G401.6 (cell line): ENCODE measurements at regions not wholly inside any gene's neighbourhood (a gene's known extent, or its start where the extent isn't known, plus 50 kb on each side); places are given as distances from the start of the nearest gene placed in this dataset.

Experiments
- FAIRE-seq: peaks from 2 replicates; lab custom pipeline; 2012; peaks lifted over from hg19 to GRCh38; lab: Jason Lieb, UNC

GRCh38 chr17:77459018-77459755, 318.4 kb downstream of the SEC14L1 start:
- FAIRE-seq = no peak

GRCh38 chr17:77460514-77461046, 319.8 kb downstream of the SEC14L1 start:
- FAIRE-seq = no peak

- no peak for FAIRE-seq
These were observed 320.7 kb downstream of the SEC14L1 start for GRCh38 chr17:77461277-77462057.

GRCh38 chr17:77462090-77462489, 321.3 kb downstream of the SEC14L1 start:
- no peak for FAIRE-seq

GRCh38 chr17:77462553-77463497, 322.1 kb downstream of the SEC14L1 start:
- FAIRE-seq = no peak

GRCh38 chr17:77464988-77465357, 324.2 kb downstream of the SEC14L1 start:
- no peak for FAIRE-seq

- no peak for FAIRE-seq
These were observed 324.7 kb downstream of the SEC14L1 start for GRCh38 chr17:77465358-77466041.

- FAIRE-seq = no peak
These were observed 325.4 kb downstream of the SEC14L1 start for GRCh38 chr17:77466140-77466539.

- no peak for FAIRE-seq
These were observed 325.9 kb downstream of the SEC14L1 start for GRCh38 chr17:77466596-77467223.

GRCh38 chr17:77467521-77467920, 326.8 kb downstream of the SEC14L1 start:
- FAIRE-seq = no peak

- FAIRE-seq = no peak
These were observed 328.1 kb downstream of the SEC14L1 start for GRCh38 chr17:77468897-77469296.

- no peak for FAIRE-seq
These were observed 329.6 kb downstream of the SEC14L1 start for GRCh38 chr17:77470330-77470786.

- FAIRE-seq = no peak
These were observed 330.3 kb downstream of the SEC14L1 start for GRCh38 chr17:77470800-77471733.

GRCh38 chr17:77471984-77472461, 331.3 kb downstream of the SEC14L1 start:
- no peak for FAIRE-seq

- no peak for FAIRE-seq
These were observed 331.9 kb downstream of the SEC14L1 start for GRCh38 chr17:77472468-77473310.

GRCh38 chr17:77473615-77474226, 333.0 kb downstream of the SEC14L1 start:
- no peak for FAIRE-seq

GRCh38 chr17:77474292-77474988, 333.7 kb downstream of the SEC14L1 start:
- FAIRE-seq = no peak
